Muscle of leg (tissue), 3 donors: ENCODE measurements at regions not wholly inside any gene's neighbourhood (a gene's known extent, or its start where the extent isn't known, plus 50 kb on each side); places are given as distances from the start of the nearest gene placed in this dataset.
"Not testable (repeated sequence)": the region's sequence is repeated elsewhere in the genome, so short reads cannot be mapped to it uniquely, and the experiment has no call there.

Experiments
- DNase-seq: peaks from one replicate; pipeline ENCODE4 v3.0.0; 2013
- H3K27ac ChIP-seq: one replicate; pipeline ENCODE4 v1.5.1; 2013; ENCODE audit warnings: mild to moderate bottlenecking, low read length, control low read depth
- H3K27me3 ChIP-seq: one replicate; pipeline ENCODE4 v1.6.1; 2013; ENCODE audit warnings: low read length; ENCODE audit not compliant: control insufficient read depth, insufficient read depth
- H3K36me3 ChIP-seq: one replicate; pipeline ENCODE4 v1.6.1; 2013; ENCODE audit warnings: low read length; ENCODE audit not compliant: control insufficient read depth, insufficient read depth
- H3K4me1 ChIP-seq: one replicate; pipeline ENCODE4 v1.6.1; 2013; ENCODE audit warnings: low read length; ENCODE audit not compliant: control insufficient read depth, insufficient read depth
- H3K4me3 ChIP-seq: one replicate; pipeline ENCODE4 v1.5.1; 2013; ENCODE audit warnings: low read length, control low read depth
- H3K9me3 ChIP-seq: replicated peaks from 2 replicates; pipeline ENCODE4 v1.6.1; 2013; ENCODE audit warnings: low read depth, low read length; ENCODE audit not compliant: control insufficient read depth
- WGBS: methylation state at CpG from one replicate; pipeline ENCODE4 v1.1.5; 2013; ENCODE audit warnings: missing lambda C conversion rate; ENCODE audit not compliant: insufficient coverage; 5-methylcytosine and 5-hydroxymethylcytosine counted together

DNA sequence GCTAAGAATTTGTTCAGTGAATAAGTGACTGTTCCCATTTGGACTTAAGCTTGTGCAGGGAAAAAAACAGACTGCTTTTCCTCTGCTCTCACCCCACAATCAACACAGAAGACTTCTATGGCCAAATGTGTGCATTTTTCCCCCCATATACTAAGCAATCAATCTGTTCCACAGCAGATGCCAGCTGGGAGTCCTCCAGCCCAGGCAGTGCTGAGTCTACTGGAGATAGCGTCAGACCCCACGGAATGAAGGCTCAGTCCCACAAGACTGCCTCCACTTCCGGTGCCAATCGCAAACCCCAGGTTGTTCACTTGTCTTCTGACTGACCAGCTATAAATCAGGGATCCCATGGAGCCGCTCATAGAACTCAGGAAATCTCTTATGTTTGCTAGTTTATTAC is 69.5 kb upstream of the ANKRD10 start:
- Histone ChIP-seq H3K27me3 (no peaks in the 10 kb centered on the region), H3K4me1 (peaks cover 23% of the 10 kb centered on the region), H3K4me3 (no peak overlapping the region), H3K36me3 (no peaks in the 10 kb centered on the region), H3K27ac (peak overlapping the region; percentile 20), H3K9me3 (no peaks in the 10 kb centered on the region)
- peak; percentile 69 for DNase-seq
- 50% methylated on average over 3 of the region's 5 CpGs for WGBS

DNA sequence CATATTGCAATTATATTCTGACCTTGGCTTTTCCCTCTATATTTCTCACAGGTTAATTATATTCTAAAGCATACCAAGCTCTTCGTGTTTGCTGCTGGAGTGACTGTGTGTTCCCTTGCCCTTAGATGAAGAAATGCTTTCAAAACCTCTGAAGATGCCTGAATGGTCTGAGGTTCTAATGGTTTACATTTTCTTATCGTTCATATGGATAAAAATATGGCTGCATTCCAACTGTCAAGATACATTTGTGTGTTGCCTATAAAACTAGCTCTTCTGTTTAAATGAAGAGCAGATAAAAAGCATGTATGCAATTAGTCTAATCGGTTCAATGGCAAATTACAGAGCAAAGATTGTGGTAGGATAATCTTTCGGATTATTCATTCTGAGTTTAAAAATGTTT is 68.4 kb upstream of the ANKRD10 start:
- Histone ChIP-seq H3K27me3 (no peaks in the 10 kb centered on the region), H3K9me3 (no peaks in the 10 kb centered on the region), H3K36me3 (no peaks in the 10 kb centered on the region), H3K27ac (no peak overlapping the region), H3K4me1 (peaks cover 23% of the 10 kb centered on the region), H3K4me3 (no peak overlapping the region)
- DNase-seq = no peak
- no CpG with 5 or more reads among the region's 4 CpGs for WGBS

DNA sequence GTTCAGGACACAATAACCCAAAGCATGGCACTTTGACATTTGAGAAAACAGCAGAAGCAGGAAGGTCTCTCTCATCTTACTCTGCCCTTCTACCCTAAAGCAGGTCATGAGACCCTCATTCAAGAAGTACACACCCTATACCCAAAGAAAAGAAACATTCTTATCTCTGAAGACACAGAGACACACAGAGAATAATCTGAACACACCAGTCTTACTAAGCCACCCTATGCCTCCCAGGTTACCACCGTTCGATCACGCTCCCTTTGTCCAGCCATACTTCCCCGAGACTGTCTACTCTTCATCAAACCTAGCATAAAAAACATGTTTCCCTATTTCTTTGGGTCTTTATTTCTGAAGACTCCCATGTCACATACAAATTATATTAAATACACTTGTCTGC is 66.5 kb upstream of the ANKRD10 start:
- Histone ChIP-seq H3K4me1 (peaks cover 23% of the 10 kb centered on the region), H3K36me3 (no peaks in the 10 kb centered on the region), H3K27ac (peak overlapping the region; percentile 8), H3K4me3 (no peak overlapping the region), H3K9me3 (no peaks in the 10 kb centered on the region), H3K27me3 (no peaks in the 10 kb centered on the region)
- DNase-seq = no peak
- WGBS = 90% methylated on average over 3 of the region's 4 CpGs

DNA sequence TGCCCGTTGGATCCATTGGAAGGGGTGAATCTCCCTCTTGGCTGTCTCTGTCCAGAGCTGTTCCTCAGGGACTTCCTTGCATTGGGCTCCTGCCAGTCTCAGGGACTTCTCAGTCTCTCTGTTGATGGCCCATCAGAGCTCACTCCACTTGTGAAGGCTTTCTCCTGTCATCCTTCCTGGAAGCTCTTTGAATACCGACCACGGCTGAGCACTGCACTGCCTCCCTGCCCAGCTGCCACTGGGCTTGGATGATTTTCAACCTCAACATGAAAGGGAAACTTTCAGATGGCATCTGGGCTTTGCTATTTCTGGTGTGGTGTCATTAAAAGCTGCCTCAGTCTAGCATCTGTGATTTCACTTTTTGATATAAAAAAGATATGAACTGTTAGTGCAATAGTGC is 66.1 kb upstream of the ANKRD10 start:
- Histone ChIP-seq H3K36me3 (no peaks in the 10 kb centered on the region), H3K9me3 (no peaks in the 10 kb centered on the region), H3K4me3 (no peak overlapping the region), H3K27ac (peak overlapping the region; percentile 59), H3K27me3 (no peaks in the 10 kb centered on the region), H3K4me1 (peaks cover 23% of the 10 kb centered on the region)
- 70% methylated on average over 3 of the region's 3 CpGs for WGBS
- DNase-seq = peak; percentile 74

DNA sequence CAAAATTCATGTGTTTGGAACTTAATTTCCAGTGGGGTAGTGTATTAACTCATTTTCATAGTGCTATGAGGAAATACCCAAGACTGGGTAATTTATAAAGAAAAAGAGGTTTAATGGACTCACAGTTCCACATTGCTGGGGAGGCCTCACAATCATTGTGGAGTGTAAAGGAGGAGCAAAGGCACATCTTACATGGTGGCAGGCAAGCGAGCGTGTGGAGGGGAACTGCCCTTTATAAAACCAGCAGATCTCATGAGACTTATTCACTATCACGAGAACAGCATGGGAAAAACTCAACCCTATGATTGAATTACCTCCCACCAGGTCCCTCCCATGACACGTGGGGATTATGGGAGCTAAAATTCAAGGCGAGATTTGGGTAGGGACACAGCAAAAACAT is 64.3 kb upstream of the ANKRD10 start:
- H3K27me3 ChIP-seq, H3K36me3 ChIP-seq, DNase-seq, H3K4me3 ChIP-seq, H3K9me3 ChIP-seq, H3K27ac ChIP-seq: not testable (repeated sequence)
- WGBS = no CpG with 5 or more reads among the region's 5 CpGs
- peaks cover 13% of the 10 kb centered on the region for H3K4me1 ChIP-seq

DNA sequence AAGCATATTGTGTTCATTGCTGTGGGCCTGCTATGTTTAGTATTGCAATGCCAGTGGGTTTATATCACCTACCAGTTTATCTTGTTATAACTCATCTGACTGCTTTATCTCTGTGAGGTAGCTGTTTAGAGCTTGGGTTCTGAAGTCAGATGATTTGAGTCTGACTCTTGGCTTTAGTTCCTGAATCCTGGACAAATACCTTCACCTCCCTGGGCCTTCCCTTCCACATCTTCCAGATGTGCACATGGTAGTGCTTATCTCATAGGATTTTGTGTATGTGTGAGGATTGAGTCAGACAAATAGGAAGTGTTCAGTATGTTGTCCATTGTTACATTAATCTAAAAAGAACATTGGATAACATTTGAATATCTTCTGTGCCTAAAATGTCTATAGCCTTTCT is 63.5 kb upstream of the ANKRD10 start:
- no peak for DNase-seq
- no peak overlapping the region for H3K4me3 ChIP-seq
- no peaks in the 10 kb centered on the region for H3K36me3 ChIP-seq
- peaks cover 12% of the 10 kb centered on the region for H3K4me1 ChIP-seq
- no peaks in the 10 kb centered on the region for H3K9me3 ChIP-seq
- no peaks in the 10 kb centered on the region for H3K27me3 ChIP-seq
- H3K27ac ChIP-seq = no peak overlapping the region

DNA sequence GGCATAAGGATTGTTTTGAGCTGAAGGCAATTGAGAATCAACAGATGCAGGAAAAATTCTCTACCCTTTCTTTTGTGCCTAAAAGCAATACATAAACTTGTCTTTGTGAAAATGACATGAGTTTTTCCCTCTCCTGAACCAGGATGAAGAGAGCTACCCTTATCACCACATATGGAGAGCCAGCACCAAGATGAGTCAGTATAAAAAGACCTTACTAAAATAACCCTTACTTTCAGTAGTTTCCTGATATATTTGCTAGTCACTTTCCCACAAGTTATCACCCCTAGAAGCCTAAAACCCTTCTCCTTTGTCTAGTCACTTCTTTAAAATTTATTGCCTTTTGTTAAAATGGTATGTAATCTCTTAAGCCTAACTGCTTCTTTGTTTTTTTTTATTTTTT is 61.9 kb upstream of the ANKRD10 start:
- no peaks in the 10 kb centered on the region for H3K27me3 ChIP-seq
- no peak overlapping the region for H3K27ac ChIP-seq
- no peak overlapping the region for H3K4me3 ChIP-seq
- H3K36me3 ChIP-seq = no peaks in the 10 kb centered on the region
- H3K9me3 ChIP-seq = peaks cover 4% of the 10 kb centered on the region
- H3K4me1 ChIP-seq = peaks cover 12% of the 10 kb centered on the region
- no peak for DNase-seq

DNA sequence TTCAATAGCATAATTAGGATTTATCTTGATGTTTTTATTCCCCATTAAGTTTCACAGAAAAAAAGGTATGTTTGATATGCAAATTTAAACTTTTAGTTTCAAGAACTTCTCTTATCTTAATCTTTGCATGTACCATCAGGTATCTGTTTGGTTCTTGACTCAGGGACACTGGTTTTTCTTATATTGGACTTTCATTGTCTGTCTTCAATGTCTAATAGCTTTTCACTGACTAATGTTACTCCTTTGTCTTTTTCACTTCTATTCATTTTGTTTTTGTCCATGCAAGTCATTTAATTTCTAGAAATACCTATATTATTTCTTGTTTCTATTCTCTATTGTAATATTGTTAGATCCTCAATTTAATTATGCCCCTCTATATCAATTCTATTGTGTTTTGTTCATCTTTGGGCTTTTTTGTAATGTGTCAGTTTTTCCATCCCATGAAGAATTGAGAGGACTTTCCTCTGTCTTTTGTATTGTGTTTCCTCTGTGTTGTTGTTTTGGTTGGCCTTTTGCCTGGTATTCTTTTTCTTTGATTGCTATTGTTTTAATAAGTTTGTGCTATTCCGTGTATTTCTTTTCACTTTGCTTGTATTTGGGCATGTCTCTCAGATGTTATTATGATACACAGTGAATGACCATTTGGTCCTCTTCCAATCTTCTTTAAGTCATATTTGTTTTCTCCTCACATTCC is 58.3 kb upstream of the ANKRD10 start:
- peaks cover 4% of the 10 kb centered on the region for H3K9me3 ChIP-seq
- no peak overlapping the region for H3K4me3 ChIP-seq
- H3K4me1 ChIP-seq = no peaks in the 10 kb centered on the region
- no peaks in the 10 kb centered on the region for H3K36me3 ChIP-seq
- no peak for DNase-seq
- no CpG with 5 or more reads among the region's 1 CpG for WGBS
- H3K27me3 ChIP-seq = no peaks in the 10 kb centered on the region
- H3K27ac ChIP-seq = no peak overlapping the region

DNA sequence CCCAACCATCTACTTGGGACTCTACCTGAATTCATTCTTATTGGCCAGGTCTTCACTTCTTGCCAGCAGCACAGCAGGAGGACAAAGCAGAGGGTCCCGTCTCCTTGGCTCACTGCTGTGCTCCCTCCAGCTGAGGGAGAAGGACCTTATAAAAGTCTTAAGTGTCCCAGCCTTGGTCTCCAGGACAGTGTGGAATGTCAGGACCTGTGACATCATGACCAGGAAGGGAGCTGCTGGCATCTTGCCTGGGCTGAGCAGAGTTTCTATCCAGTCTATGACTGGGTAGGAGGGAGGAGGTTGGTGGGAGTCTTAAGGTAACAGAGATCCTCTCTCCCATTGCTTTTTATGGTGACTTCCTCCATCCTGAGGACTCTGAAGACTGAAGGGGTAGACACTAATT is 56.6 kb upstream of the ANKRD10 start:
- Histone ChIP-seq H3K36me3 (no peaks in the 10 kb centered on the region), H3K4me1 (no peaks in the 10 kb centered on the region), H3K9me3 (peaks cover 4% of the 10 kb centered on the region), H3K27me3 (no peaks in the 10 kb centered on the region), H3K4me3 (no peak overlapping the region), H3K27ac (no peak overlapping the region)
- 83% methylated on average over 1 of the region's 1 CpG for whole genome bisulfite sequencing
- DNase-seq = no peak

DNA sequence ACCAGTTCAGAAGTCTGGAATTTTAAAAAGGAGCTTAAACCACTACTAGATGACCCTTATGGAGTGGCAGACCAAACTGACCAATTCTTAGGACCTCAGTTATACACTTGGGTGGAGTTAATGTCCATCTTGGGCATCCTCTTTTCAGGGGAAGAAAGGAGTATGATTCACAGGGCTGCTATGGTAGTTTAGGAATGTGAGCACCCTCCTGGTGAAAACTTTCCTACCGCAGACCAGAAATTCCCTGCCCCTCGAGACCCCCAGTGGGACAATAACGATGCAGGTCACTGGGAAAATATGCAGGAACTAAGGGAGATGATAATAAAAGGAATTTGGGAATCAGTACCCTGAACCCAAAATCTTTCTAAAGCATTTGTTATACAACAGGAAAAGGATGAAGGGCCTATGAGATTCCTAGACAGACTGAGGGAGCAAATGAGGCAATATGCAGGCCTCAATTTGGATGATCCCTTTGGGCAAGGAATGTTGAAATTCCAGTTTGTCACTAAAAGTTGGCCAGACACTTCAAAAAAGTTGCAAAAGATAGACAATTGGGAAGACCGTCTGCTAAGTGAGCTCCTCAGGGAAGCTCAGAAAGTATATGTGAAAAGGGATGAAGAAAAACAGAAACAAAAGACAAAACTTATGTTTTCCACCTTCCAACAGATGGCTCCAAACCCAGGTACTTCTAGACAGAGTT is 52.4 kb upstream of the ANKRD10 start:
- not testable (repeated sequence) for DNase-seq, H3K4me3 ChIP-seq, H3K4me1 ChIP-seq, H3K36me3 ChIP-seq, H3K27me3 ChIP-seq, H3K27ac ChIP-seq
- no CpG with 5 or more reads among the region's 4 CpGs for WGBS
- peaks cover 18% of the 10 kb centered on the region for H3K9me3 ChIP-seq

DNA sequence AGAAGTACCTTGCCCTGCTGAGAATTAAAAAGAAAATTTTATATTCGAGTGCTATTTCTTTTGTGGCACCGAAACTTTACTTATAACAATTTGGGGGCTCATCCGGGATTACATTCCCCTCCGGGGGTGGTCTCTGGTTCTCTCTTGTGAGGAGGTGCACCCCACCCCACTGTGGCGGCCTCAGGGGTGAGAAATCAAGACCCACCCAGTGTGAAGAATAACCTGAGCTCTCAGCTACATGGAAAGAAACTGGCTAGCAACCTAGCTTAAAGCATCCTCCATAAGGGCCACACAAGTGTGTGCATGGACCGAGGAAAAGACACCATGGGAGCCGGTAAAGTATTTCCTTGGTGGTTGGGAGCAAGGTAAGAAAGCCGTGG is 50.9 kb upstream of the ANKRD10 start:
- 100% methylated on average over 1 of the region's 8 CpGs for whole genome bisulfite sequencing
- Histone ChIP-seq H3K27ac (no peak overlapping the region), H3K4me3 (no peak overlapping the region), H3K36me3 (no peaks in the 10 kb centered on the region), H3K9me3 (peaks cover 14% of the 10 kb centered on the region), H3K4me1 (no peaks in the 10 kb centered on the region), H3K27me3 (no peaks in the 10 kb centered on the region)
- no peak for DNase-seq
